Stimulated activated CD4-positive, alpha-beta T cell treated with anti-CD3 and anti-CD28 coated beads, Interleukin-12 subunit alpha, Interleukin-12 subunit beta, amount 100 ng/mL, for 48 hours (primary cell): ENCODE measurements at regions not wholly inside any gene's neighbourhood (a gene's known extent, or its start where the extent isn't known, plus 50 kb on each side); places are given as distances from the start of the nearest gene placed in this dataset.
"Not testable (repeated sequence)": the region's sequence is repeated elsewhere in the genome, so short reads cannot be mapped to it uniquely, and the experiment has no call there.

Experiments
- DNase-seq, 3 donors: peaks; one replicate each; pipeline ENCODE4 v3.0.0-alpha.2; 2020; ENCODE audit warnings: low read depth in 2 of 3, low spot score in 1 of 3

- no peak for DNase-seq
Measured at GRCh38 chr18:56444201-56444600, 194.2 kb downstream of the TXNL1 start.

- DNase-seq, result no peak
Measured at GRCh38 chr18:56443166-56443907, 195.1 kb downstream of the TXNL1 start.

- not testable (repeated sequence) for DNase-seq
Measured at GRCh38 chr18:56438480-56438879, 199.9 kb downstream of the TXNL1 start.

- DNase-seq, result no peak
Measured at GRCh38 chr18:56436651-56437050, 201.7 kb downstream of the TXNL1 start.

- DNase-seq, result no peak
Measured at GRCh38 chr18:56433919-56434318, 204.5 kb downstream of the TXNL1 start.

- no peak for DNase-seq
Measured at GRCh38 chr18:56431551-56431950, 206.8 kb downstream of the TXNL1 start.

GRCh38 chr18:56423626-56424025 lies 214.8 kb downstream of the TXNL1 start:
- no peak for DNase-seq

- DNase-seq, result no peak
Measured at GRCh38 chr18:56421647-56422046, 216.7 kb downstream of the TXNL1 start.

- not testable (repeated sequence) for DNase-seq
Measured at GRCh38 chr18:56420868-56421267, 217.5 kb downstream of the TXNL1 start.

GRCh38 chr18:56414357-56414756 lies 224.0 kb downstream of the TXNL1 start:
- DNase-seq, result no peak

- no peak for DNase-seq
Measured at GRCh38 chr18:56413862-56414261, 224.5 kb downstream of the TXNL1 start.

- no peak for DNase-seq
Measured at GRCh38 chr18:56412951-56413350, 225.4 kb downstream of the TXNL1 start.

GRCh38 chr18:56409736-56410135 lies 228.7 kb downstream of the TXNL1 start:
- no peak for DNase-seq

GRCh38 chr18:56407646-56408180 lies 230.7 kb downstream of the TXNL1 start:
- no peak for DNase-seq

- no peak for DNase-seq
Measured at GRCh38 chr18:56402872-56403516, 235.4 kb downstream of the TXNL1 start.

GRCh38 chr18:56393870-56394269 lies 244.5 kb downstream of the TXNL1 start:
- DNase-seq, result no peak

- DNase-seq, result no peak
Measured at GRCh38 chr18:56391931-56392590, 246.3 kb downstream of the TXNL1 start.

GRCh38 chr18:56390626-56391025 lies 247.8 kb downstream of the TXNL1 start:
- DNase-seq, result no peak

- DNase-seq, result no peak
Measured at GRCh38 chr18:56389190-56389589, 249.2 kb downstream of the TXNL1 start.

- no peak for DNase-seq
Measured at GRCh38 chr18:56388571-56388970, 249.8 kb downstream of the TXNL1 start.

- no peak for DNase-seq
Measured at GRCh38 chr18:56386856-56387255, 251.5 kb downstream of the TXNL1 start.

- no peak for DNase-seq
Measured at GRCh38 chr18:56383349-56383748, 255.0 kb downstream of the TXNL1 start.
